Natural killer cell (primary cell): ENCODE measurements at regions not wholly inside any gene's neighbourhood (a gene's known extent, or its start where the extent isn't known, plus 50 kb on each side); places are given as distances from the start of the nearest gene placed in this dataset.

ENCODE experiments used
- ATAC-seq, 3 donors: fragments of 150-1000 bp in 2 of 3; fragments of 200-7000 bp in 1 of 3; cut with Tn5 transposase; 1 replicate in 1 of 3; 2 replicates in 2 of 3; pipeline ENCODE4 v1.10.0; 2021; ENCODE audit warnings: mild to moderate bottlenecking in 2 of 3, moderate library complexity in 2 of 3
- DNase-seq, 2 donors: peaks; one replicate each; pipeline versions ENCODE4 v3.0.0 to v3.0.0-alpha.2; 2013 to 2021; ENCODE audit warnings: mixed read lengths in 1 of 2
- H3K27ac ChIP-seq: one replicate; pipeline ENCODE4 v1.5.1; 2013; ENCODE audit warnings: mild to moderate bottlenecking, low read length
- H3K27me3 ChIP-seq: one replicate; pipeline ENCODE4 v1.6.1; 2013; ENCODE audit warnings: low read length; ENCODE audit not compliant: control insufficient read depth, insufficient read depth
- H3K36me3 ChIP-seq: one replicate; pipeline ENCODE4 v1.6.1; 2013; ENCODE audit warnings: low read length; ENCODE audit not compliant: control insufficient read depth, insufficient read depth
- H3K4me1 ChIP-seq: one replicate; pipeline ENCODE4 v1.6.1; 2013; ENCODE audit warnings: low read length; ENCODE audit not compliant: control insufficient read depth, insufficient read depth
- H3K4me3 ChIP-seq: one replicate; pipeline ENCODE4 v1.5.1; 2013; ENCODE audit warnings: low read length
- H3K9me3 ChIP-seq: one replicate; pipeline ENCODE4 v1.6.1; 2013; ENCODE audit warnings: low read length; ENCODE audit not compliant: control insufficient read depth, insufficient read depth
- H3K27ac Mint-ChIP-seq, 2 donors: one replicate each; pipeline ENCODE4 v1.8.0; 2022; ENCODE audit warnings: mild to moderate bottlenecking in 2 of 2, mixed read lengths in 2 of 2, moderate library complexity in 1 of 2
- H3K27me3 Mint-ChIP-seq, 2 donors: one replicate each; pipeline ENCODE4 v1.8.0; 2022; ENCODE audit warnings: low read depth in 2 of 2, mixed read lengths in 2 of 2
- H3K36me3 Mint-ChIP-seq: one replicate; pipeline ENCODE4 v1.8.0; 2022; ENCODE audit warnings: mixed read lengths
- H3K4me1 Mint-ChIP-seq, 2 donors: one replicate each; pipeline ENCODE4 v1.8.0; 2022; ENCODE audit warnings: mixed read lengths in 2 of 2
- H3K4me3 Mint-ChIP-seq: one replicate; pipeline ENCODE4 v1.8.0; 2022; ENCODE audit warnings: mild to moderate bottlenecking, moderate library complexity, mixed read lengths
- H3K9me3 Mint-ChIP-seq, 2 donors: one replicate each; pipeline ENCODE4 v1.8.0; 2022; ENCODE audit warnings: mixed read lengths in 2 of 2
- WGBS: methylation state at CpG from one replicate; pipeline ENCODE4 v1.1.7; 2013; ENCODE audit warnings: missing lambda C conversion rate; ENCODE audit not compliant: insufficient coverage; 5-methylcytosine and 5-hydroxymethylcytosine counted together
- intact Hi-C: fragments of 100-400 bp; cut with micrococcal nuclease; formaldehyde crosslinking; loops from one replicate; pipeline ENCODE4 v1.14.2; 2022
- TF ChIP-seq, protein P1 (sequence below): fragments of 200-600 bp; IDR thresholded peaks from one replicate; pipeline ENCODE4 v1.8.0; 2022; ENCODE audit warnings: antibody characterized with exemption

DNA sequence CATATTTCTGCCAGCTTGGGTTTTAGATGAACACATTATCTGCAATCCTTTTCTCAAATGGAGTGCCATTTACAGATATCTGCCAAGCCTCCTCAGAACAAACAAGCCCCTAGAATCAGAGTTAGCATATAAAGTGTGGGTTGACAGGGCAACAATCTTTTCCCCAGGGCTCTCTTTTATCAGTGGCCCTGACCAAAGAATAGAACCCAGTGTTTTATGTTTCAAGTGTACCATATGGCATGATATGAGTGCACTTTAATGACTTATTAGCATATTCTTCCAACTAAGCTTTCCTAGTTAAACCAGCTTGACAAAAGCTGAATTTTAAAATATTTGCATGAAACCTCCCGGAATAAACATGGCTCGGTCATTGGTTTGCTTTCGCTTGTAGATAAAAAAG, 57.3 kb downstream of the EVX1 start:
- intact Hi-C loops = no loop called here
- no peak overlapping the region for H3K4me3 ChIP-seq
- TF ChIP-seq, protein P1, sequence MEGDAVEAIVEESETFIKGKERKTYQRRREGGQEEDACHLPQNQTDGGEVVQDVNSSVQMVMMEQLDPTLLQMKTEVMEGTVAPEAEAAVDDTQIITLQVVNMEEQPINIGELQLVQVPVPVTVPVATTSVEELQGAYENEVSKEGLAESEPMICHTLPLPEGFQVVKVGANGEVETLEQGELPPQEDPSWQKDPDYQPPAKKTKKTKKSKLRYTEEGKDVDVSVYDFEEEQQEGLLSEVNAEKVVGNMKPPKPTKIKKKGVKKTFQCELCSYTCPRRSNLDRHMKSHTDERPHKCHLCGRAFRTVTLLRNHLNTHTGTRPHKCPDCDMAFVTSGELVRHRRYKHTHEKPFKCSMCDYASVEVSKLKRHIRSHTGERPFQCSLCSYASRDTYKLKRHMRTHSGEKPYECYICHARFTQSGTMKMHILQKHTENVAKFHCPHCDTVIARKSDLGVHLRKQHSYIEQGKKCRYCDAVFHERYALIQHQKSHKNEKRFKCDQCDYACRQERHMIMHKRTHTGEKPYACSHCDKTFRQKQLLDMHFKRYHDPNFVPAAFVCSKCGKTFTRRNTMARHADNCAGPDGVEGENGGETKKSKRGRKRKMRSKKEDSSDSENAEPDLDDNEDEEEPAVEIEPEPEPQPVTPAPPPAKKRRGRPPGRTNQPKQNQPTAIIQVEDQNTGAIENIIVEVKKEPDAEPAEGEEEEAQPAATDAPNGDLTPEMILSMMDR = no peak
- ATAC-seq = no peak
- Mint-ChIP-seq H3K4me3 (no peak overlapping the region), H3K4me1 (peaks cover 0 to 11% of the 10 kb centered on the region in 2 donors), H3K27ac (no peak overlapping the region), H3K27me3 (peaks cover 15 to 42% of the 10 kb centered on the region in 2 donors), H3K9me3 (no peaks in the 10 kb centered on the region), H3K36me3 (no peaks in the 10 kb centered on the region)
- no peak for DNase-seq
- H3K4me1 ChIP-seq = no peaks in the 10 kb centered on the region
- no peaks in the 10 kb centered on the region for H3K36me3 ChIP-seq
- no peak overlapping the region for H3K27ac ChIP-seq
- H3K9me3 ChIP-seq = no peaks in the 10 kb centered on the region
- WGBS = 95% methylated on average over 3 of the region's 3 CpGs
- H3K27me3 ChIP-seq = no peaks in the 10 kb centered on the region

DNA sequence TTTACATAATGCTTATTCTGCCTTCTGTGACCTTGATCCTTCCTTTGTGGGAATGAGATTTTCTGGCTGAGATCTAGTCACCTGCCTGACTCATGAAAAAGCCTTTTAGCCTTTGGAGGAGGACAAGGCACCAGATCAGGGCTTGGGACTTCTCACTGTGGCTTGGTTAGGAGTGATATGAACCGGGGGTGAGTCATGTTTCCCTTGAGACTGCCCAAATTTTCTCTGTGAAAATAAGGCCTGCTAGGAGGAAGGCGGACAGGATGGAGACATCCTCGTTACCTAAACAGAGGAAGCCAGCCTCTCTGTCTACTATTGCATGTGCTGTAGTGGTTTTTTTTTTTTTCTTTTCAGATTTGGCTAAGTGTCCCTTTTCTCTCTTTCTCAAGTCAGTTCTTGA, 57.8 kb downstream of the EVX1 start:
- 61% methylated on average over 1 of the region's 3 CpGs for WGBS
- H3K27ac ChIP-seq = no peak overlapping the region
- H3K27ac Mint-ChIP-seq = no peak overlapping the region
- H3K4me1 Mint-ChIP-seq = peaks cover 0 to 11% of the 10 kb centered on the region in 2 donors
- DNase-seq (no peak), ATAC-seq (no peak)
- no peaks in the 10 kb centered on the region for H3K9me3 Mint-ChIP-seq
- H3K27me3 Mint-ChIP-seq = peaks cover 14 to 41% of the 10 kb centered on the region in 2 donors
- H3K4me3 Mint-ChIP-seq = no peak overlapping the region
- H3K4me1 ChIP-seq = no peaks in the 10 kb centered on the region
- intact Hi-C loops = no loop called here
- H3K4me3 ChIP-seq = no peak overlapping the region
- TF ChIP-seq, protein P1 = no peak
- no peaks in the 10 kb centered on the region for H3K9me3 ChIP-seq
- H3K27me3 ChIP-seq = no peaks in the 10 kb centered on the region
- H3K36me3 Mint-ChIP-seq = no peaks in the 10 kb centered on the region
- H3K36me3 ChIP-seq = no peaks in the 10 kb centered on the region

DNA sequence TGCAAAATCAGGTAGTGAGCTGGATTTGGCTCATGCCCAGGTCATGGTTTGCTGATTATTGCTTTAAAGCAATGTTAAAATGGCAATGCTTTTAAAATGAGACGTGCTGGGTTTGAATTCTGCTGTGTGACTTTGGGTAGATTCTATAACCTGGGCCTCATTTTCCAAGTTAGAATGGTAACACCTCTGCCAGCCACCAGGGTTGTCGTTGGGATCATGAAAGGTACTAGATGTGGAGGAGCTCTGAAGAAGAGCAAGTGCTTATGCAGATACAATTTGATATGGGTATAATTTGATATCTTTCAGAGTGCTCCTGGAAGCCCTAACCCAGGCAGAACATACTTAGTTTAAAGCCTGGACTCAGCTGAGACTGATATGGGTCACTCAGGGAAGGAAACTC, 60.0 kb downstream of the EVX1 start:
- no peak for ATAC-seq
- H3K27me3 Mint-ChIP-seq = peaks cover 13 to 38% of the 10 kb centered on the region in 2 donors
- no peak overlapping the region for H3K27ac ChIP-seq

DNA sequence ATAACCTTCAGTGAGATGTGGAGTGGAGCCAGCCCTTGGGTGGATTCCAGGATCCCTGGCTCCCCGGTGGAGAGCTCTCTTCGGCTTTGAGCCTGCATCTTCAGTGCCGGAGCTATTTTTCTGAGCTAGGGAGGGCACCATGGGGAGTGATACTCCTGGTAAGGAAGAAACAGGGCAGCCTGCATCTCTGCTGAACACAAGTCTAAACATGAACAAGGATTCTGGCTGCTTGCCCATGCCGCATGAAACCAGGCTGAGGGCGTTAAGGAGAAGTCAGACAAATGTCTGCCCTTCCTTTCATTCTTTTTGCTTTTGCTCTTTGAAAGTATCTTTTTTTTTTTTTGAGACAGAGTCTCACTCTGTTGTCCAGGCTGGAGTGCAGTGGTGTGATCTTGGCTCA, 60.4 kb downstream of the EVX1 start:
- Mint-ChIP-seq H3K27ac (no peak overlapping the region), H3K4me1 (no peaks in the 10 kb centered on the region), H3K4me3 (no peak overlapping the region), H3K9me3 (no peaks in the 10 kb centered on the region), H3K27me3 (peaks cover 9 to 38% of the 10 kb centered on the region in 2 donors), H3K36me3 (no peaks in the 10 kb centered on the region)
- H3K27me3 ChIP-seq = no peaks in the 10 kb centered on the region
- no peaks in the 10 kb centered on the region for H3K9me3 ChIP-seq
- no peaks in the 10 kb centered on the region for H3K4me1 ChIP-seq
- ATAC-seq = no peak
- WGBS = 88% methylated on average over 5 of the region's 5 CpGs
- H3K36me3 ChIP-seq = no peaks in the 10 kb centered on the region
- DNase-seq = no peak
- no peak overlapping the region for H3K4me3 ChIP-seq
- TF ChIP-seq, protein P1 = no peak
- no peak overlapping the region for H3K27ac ChIP-seq
- intact Hi-C loops = no loop called here

More for the DNA sequence above, 60.0 kb downstream of the EVX1 start:
- H3K4me1 Mint-ChIP-seq = peaks cover 0 to 4% of the 10 kb centered on the region in 2 donors
- H3K36me3 Mint-ChIP-seq = no peaks in the 10 kb centered on the region
- no peak for DNase-seq
- WGBS = 84% methylated on average over 2 of the region's 2 CpGs
- no peak overlapping the region for H3K4me3 Mint-ChIP-seq
- intact Hi-C loops = no loop called here
- no peak overlapping the region for H3K27ac Mint-ChIP-seq
- Histone ChIP-seq H3K36me3 (no peaks in the 10 kb centered on the region), H3K4me1 (no peaks in the 10 kb centered on the region), H3K9me3 (no peaks in the 10 kb centered on the region), H3K27me3 (no peaks in the 10 kb centered on the region), H3K4me3 (no peak overlapping the region)
- TF ChIP-seq, protein P1 = no peak
- H3K9me3 Mint-ChIP-seq = no peaks in the 10 kb centered on the region
